ENCODE measurements at regions not wholly inside any gene's neighbourhood (a gene's known extent, or its start where the extent isn't known, plus 50 kb on each side); places are given as distances from the start of the nearest gene placed in this dataset.
A peak's percentile ranks its signal among the peaks of the same experiment; 100 is the strongest.

DNA sequence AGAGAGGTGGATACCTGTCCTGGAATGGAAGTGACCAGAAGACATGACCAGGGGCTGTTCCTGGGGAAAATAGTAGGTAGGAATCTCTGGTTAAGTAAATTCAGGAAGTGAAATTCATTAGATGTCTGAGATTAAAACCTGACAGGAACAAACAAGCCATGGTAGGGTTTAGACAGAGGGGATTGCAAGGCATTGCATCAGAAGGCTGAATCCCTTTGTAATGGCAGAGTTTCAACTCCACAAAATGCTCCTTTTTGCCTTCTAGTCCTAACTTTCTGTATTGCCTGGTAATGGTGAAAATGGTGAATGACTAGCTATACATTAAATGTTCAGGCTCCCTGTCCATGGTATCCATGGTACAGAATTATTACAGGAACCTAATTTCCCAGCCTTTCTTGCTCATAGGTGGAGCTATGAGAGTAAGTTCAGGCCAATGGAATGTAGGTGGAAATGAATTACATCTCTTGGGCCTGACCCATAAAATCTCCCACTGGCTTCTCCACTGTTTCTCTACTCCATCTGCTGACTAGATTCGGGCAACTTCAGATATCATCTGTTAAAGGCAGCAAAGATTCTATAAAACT lies 113.4 kb upstream of the CNTLN start:
- intact Hi-C loops (cut with DNase I), result no loop called here
- no peak for DNase-seq (ENCODE audit: low spot score)

DNA sequence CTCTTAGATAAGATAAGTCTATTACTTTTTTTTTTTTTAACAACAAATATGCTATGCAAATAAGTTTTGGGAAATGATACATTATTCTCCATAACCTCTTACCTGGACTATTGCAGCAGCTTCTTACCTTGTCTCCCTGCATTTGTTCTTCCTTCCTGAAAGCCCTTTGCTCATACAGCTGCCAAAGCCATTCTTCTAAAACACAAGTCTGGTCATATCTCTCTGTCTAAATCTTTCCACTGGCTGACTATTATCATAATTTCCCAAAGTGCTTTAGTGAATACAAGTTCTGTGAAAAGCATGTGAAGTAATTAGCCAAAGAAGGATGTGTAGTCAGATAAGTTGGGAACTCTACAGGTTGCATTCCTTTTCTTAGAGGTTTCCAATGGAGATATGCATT lies 115.4 kb upstream of the CNTLN start:
- intact Hi-C loops (cut with DNase I), result no loop called here
- no peak for DNase-seq (ENCODE audit: low spot score)

DNA sequence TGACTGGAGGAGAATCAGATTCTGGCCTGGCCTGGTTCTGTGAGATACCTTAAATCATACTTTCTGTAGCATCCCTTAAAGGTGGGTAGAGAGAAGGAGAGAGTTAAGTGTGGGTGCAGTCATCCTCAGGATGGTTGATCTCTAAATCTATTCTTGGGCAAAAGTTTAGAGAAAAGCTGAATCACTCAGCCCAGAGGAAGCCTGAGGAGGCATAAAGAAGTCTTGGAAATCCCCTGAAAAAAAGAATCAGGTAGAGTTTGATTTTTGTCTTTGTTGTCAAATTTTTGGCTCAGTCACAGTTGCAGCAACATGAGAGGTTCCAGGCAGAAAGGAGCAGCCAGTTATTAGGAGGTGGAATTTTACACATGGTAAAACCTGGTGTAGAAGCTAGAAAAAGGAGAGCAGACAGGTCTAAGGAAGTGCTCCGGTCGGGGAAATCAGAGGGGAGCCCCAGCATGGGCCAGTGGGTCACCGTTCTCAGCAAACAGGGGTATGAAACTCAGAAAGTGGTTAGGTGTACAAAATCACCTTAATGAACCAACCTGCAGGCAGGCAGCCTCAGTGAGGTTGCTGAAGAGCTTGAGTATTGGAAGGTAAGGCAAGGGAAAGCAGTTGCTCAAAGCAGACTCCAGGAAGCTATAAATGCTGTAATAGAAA lies 116.2 kb upstream of the CNTLN start:
- DNase-seq (ENCODE audit: low spot score), result no peak
- intact Hi-C loops (cut with DNase I), result no loop called here

DNA sequence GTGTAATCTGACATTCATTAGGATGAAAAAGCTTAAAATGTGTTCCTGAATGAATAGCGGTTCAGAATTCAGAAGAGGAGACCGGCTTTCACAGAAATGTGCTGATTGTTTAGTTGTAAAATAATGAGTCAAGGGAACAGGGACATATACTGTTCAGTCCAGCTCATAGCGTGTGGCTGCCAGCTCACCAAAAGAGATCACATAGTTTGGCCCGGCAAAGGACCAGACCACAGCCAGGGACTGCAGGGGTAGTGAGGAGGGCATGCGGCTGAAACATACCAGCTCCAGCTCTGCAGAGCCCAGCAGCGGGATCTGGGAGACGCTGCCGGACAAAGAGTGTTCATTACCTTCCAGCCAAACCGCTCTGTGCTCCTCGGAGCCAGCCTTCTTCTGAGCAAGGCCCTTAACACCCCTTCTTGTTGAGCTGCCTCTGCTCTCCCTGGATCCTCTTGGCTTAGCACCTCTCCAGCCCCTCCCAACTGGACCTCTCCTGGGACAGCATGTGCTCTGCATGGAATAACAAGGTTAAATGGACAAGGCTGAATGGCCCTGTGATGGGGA lies 116.8 kb upstream of the CNTLN start:
- DNase-seq (ENCODE audit: low spot score), result peak; percentile 86
- intact Hi-C loops (cut with DNase I), result no loop called here

DNA sequence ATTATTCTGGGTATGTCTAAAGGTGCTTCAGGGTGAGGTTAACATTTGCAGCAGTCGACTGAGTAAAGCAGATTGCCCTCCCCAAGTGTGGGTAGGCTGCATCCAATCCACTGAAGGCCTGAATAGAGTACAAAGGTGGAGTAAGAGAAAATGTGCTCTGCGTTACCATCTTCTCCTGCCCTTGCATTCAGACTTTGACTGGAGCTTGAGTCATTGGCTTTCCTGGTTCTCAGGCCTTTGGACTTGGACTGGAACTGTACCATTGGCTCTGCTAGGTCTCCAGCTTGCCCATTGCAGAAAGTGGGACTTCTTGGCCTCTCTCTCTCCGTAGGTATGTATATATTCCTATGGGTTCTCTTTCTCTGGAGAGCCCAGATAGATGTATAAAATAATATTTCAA lies 120.9 kb upstream of the CNTLN start:
- intact Hi-C loops (cut with DNase I), result no loop called here
- no peak for DNase-seq (ENCODE audit: low spot score)

DNA sequence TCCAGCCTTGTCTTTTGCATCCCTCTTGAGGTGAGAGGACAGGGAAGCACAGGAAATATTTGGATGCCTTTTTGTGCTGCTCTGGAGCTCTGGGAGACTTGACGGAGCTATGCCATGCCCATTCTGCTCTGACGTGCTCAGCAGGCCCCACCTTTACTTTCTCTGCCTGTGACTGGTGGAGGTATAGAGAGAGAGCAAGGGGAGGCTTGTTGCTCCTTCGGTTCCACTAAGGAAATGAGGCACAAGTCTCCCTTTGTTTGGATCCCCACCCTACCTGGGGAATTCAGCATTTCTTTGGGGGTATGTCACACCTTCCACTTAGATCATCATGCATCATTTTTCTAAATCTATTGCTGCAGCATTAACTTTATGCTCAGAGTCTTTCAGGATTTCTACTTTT lies 121.8 kb upstream of the CNTLN start:
- DNase-seq (ENCODE audit: low spot score), result no peak
- intact Hi-C loops (cut with DNase I), result no loop called here

DNA sequence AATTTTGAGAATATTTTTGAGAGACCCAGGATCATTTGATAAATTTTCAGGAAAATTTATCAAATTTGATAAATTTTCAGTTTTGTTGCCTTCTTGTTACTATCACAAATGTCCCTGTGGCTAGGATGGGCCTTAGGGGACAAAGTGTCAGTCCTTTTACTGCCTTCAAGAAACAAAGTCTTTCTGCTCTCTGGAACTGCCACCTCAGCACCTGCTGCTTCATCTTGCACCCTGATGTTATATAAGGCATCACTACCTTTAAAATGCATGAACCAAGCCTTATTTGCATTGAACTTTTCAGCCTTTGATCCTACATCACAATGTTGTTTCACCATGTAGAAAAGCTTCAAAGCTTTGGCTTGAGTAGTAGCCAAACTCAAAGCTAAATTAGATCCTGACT lies 123.0 kb upstream of the CNTLN start:
- intact Hi-C loops (cut with DNase I), result no loop called here
- DNase-seq (ENCODE audit: low spot score), result no peak

DNA sequence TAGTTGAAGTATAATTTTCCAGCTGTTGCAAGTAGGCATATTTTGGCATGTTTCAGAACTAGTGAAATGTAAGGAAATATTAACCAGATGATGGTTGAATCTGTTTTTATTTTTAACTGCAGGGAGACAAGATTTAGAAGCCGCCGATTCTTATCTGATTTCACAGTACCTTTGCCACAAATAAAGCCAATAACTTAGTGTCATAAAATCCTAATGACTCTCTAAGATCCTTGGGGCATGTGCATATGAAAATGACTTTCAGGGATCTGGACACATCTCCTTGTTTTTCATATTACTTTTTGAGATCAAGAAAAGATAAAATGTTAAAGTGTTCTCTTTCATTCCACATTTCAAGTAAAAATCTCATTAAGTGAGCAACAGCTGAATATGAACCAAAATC lies 125.8 kb upstream of the CNTLN start:
- intact Hi-C loops (cut with DNase I), result loop anchor here in 1 of 2 donors (10.0 kb wide), 1 partner anchor 144 kb away; no protein-coding TSS in a partner anchor
- no peak for DNase-seq (ENCODE audit: low spot score)

DNA sequence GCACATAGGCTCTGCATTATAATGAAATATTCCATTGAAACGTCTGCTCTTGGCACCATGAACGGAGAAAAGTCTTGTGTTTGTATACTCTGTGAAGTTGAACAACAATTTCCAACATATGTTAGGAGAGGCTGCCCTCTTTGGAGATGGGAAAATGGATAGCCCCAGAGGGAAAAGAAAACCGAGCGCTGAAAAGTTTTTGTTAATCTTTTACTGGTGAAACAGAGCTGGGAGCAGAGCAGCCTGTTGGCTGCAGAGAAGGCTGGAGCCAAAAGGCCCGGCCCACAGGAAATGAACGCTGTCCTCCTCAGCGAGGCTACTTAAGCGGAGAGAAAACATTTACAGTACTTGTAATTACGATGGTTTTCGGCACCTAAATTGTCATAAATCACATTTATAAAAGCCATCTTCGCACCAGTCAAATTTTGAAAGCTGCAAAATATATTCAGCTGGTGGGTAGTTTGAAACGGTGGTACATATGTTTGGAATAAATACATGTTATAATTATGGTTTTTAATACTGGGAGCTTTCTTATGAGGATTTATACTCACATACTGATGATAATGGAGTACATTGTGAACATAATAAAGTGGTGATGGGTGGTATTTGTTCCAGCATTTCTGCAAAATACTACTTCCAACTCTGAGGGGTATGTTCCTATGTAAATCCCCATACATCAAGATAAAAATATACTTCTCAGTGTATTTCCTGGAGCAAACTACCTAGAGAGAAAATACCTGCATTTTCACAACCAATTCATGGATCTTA lies 129.6 kb upstream of the CNTLN start:
- intact Hi-C loops (cut with DNase I), result loop anchor here in 1 of 2 donors (10.0 kb wide), 1 partner anchor 140 kb away; no protein-coding TSS in a partner anchor

DNA sequence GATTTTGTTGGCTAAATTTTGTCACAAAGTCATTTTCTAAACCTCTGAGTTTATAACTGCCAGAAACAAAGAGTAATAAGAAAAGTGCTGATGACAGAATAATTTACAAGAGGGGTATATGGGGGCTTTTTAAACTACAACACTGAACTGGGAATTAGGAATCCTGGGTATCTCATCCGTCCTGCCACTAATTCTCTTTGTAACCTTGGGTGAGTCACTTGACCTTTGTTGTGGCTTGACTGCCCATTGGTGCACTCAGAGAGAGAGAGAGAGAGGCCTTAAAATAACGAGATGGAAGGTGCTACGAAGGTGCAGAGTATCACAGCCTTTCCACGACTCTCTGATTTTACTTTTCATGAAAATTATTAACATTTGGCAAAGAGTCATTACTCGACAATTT lies 130.3 kb upstream of the CNTLN start:
- no peak for DNase-seq (ENCODE audit: low spot score)
- intact Hi-C loops (cut with DNase I), result loop anchor here in 1 of 2 donors (10.0 kb wide), 1 partner anchor 140 kb away; no protein-coding TSS in a partner anchor

More for the DNA sequence above, 129.6 kb upstream of the CNTLN start:
- DNase-seq (ENCODE audit: low spot score), result no peak

DNA sequence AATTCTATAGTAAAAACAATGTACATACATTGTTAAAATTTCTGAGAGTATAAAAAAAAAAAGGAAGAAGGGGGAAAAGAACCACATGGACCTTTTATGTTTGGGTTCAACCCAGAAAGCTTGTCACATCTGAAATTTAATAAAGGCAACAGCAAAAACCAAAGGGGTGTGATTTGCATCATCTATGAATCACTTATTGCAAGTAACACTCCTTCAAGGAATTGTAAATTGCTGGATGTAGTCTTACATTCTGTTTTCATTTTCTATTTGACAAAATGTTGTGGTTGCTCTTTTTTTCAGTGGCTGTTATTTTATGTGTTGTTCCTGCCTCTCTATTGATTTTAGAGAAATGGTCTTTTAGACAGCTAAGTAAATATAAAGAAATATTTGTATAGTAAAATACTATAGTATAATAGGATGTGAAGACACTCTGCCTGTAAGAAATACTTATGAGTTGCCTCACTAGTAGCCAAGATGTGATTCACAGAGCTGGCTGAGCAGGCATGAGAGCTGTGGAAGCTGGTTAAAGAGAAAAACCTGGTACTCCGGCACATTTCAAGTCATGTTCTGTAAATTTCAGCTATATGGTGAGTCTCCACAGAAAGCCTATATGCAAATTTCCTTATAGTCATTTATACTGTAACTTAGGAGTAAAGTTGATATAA lies 131.1 kb upstream of the CNTLN start:
- DNase-seq (ENCODE audit: low spot score), result no peak

DNA sequence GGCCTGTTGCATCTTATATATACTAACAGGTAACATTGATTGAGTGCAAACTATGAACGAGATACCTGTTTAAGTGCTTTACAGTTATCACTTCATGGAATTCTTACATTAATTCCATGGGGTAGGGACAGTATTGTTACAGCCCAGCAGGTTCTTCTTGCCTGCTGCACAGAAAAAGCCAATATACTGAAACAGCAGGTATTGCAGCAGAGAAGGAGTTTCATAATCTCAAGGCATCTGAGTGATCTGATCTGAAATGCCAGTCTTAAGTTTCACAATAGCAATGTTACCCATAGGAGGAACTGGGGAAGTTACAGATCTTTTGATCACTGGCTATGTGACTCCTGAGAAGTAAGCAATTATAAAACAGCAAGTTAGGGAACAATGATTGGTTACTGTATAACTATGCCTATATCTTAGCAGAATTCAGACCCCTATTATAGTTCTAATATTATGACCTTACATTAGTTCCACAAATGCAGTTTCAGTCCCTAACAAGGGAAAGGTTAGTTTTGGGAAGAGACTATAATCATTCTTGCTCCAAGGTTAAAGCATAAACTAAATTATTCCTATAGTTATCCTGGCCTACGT lies 126.5 kb upstream of the BNC2 start:
- DNase-seq (ENCODE audit: low spot score), result no peak
- intact Hi-C loops (cut with DNase I), result no loop called here

More for the DNA sequence above, 131.1 kb upstream of the CNTLN start:
- intact Hi-C loops (cut with DNase I), result loop anchor here in 1 of 2 donors (10.0 kb wide), 1 partner anchor 139 kb away; no protein-coding TSS in a partner anchor

DNA sequence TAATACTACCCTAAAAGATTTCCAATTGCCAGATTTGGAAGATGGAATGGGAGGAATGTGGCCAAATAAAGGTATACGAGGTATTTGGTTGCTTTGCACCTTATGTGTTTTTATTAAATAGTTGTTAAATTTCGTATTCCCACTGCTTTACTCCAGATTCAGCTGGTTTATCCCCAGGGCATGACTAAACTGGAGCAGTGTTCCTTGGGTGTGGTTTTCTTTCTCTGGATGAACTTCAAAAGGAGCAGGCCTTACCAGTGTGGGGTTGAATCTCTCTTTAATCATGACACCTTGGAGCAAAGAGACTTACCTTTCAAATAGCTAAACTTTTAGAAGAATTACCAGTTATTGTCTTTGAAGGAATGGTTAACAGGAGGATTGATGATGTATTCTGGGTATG lies 121.7 kb upstream of the BNC2 start:
- intact Hi-C loops (cut with DNase I), result no loop called here
- DNase-seq (ENCODE audit: low spot score), result no peak

DNA sequence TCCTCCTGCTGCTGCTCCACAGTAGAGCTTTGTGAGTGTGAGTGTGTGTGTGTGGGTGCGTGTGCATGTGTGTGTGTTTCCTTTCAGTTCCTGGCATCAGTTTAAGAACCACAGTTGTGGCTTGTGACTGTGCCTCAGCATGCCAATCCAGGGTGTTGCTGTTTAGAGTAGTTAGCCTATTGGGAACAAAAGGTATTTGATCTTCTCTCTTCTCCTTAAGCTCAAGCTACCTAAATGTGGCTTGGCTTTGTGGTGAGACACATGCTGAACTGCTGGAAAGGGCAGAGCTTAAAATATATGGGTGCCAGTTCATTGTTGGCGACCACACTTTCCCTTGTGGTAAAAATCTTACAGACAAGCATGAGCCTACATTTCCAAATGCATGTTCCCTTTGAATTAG lies 116.6 kb upstream of the BNC2 start:
- intact Hi-C loops (cut with DNase I), result no loop called here
- DNase-seq (ENCODE audit: low spot score), result no peak

DNA sequence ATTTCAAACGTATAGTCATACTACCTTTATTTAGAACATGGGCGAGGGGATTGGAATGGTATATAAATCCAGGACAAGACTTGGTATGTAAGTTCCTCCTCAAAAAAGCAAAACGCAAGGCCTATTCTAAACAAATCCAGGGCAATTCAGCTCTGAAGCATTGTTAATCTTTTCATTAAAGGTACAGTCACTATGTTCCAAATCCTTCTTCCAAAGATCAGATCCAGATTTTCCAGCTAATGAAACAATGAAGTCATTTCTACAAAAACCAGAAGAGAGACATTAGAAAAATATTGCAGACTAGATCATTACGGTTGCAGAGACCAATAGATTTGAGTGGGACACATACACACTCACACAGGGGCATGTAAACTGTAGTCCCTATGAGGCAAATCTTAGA lies 116.1 kb upstream of the BNC2 start:
- DNase-seq (ENCODE audit: low spot score), result no peak

DNA sequence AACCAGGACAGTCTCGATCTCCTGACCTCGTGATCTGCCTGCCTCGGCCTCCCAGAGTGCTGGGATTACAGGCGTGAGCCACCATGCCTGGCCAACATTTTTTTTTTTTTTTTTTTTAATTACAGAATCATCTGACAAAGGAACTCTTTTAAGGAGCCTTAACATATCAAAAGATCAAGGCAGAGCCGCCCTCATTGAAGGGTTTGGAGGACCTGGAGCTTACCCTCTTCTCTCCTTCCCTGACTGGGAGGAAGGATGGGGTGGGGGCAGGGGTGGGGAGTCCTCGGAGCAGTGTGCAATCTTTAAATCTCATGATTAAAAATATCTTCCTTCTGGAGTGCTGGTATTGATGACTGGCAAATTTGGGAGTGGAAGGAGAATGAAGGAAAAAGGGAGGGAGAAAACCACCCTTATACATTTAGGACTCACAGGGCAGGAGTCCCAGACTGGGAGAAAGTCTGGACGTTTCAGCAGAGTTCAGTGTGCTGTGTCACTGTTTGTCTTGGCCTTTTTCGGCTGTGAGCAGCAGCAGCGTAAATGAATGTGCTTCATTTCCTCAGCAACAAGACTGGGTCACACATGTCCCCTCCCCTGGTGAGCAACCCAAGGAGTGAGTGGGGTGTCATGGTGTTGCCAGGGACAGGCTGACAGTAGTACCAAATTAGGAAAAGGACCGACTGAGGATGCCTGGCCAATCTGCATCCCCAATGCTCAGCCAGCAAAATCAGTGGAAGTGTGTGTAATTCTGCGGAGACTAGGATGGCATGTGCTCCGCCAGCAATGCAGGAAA lies 115.3 kb upstream of the BNC2 start:
- DNase-seq (ENCODE audit: low spot score), result peak; percentile 90
- intact Hi-C loops (cut with DNase I), result no loop called here

More for the DNA sequence above, 116.1 kb upstream of the BNC2 start:
- intact Hi-C loops (cut with DNase I), result no loop called here

DNA sequence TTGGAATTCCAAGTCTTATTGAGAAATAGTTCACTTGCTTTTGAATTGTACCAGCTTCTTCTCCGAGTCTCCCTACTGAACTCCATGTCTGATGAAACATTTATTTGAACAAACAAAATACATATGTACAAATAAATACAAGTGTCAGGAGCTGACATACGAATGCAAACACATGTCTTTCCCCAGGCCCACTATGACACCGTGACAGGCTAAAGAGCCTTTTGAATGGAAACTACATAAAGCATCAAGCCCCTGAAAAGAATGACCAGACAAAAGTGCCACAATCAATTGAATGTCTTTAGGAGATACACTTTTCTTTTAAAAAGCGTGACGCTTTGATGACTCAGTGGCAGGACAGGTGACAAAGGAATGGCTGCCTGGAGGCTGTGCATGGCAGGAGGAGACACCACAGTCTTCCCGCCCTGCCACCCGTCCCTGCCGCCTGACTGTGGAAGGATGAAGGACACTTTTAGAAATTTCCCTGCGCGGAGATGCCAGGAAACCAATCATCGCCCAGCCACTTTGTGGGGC lies 112.4 kb upstream of the BNC2 start:
- intact Hi-C loops (cut with DNase I), result no loop called here
- no peak for DNase-seq (ENCODE audit: low spot score)

DNA sequence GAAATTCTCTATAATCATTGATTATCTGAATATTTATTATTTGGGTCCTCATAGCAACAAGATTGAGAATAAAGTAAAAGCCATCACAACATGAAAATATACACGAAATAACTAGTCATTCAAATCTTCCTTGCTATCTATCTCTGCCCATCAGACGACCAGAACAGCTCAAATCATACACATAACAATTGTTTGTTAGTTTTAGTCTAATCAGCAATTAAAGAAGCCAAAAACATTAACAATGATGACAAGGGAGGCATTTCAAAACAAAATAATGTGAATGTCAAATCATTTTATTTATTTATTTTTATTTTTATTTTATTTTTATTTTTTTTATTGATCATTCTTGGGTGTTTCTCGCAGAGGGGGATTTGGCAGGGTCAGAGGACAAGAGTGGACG lies 106.0 kb upstream of the BNC2 start:
- no peak for DNase-seq (ENCODE audit: low spot score)
- intact Hi-C loops (cut with DNase I), result no loop called here

All from posterior vena cava (tissue), 2 donors.